T-cell (primary cell): ENCODE measurements at regions not wholly inside any gene's neighbourhood (a gene's known extent, or its start where the extent isn't known, plus 50 kb on each side); places are given as distances from the start of the nearest gene placed in this dataset.
"Not testable (repeated sequence)": the region's sequence is repeated elsewhere in the genome, so short reads cannot be mapped to it uniquely, and the experiment has no call there.

Experiments
- ATAC-seq, 4 experiments: fragments of 200-7000 bp in 3 of 4; fragments of 150-1000 bp in 1 of 4; cut with Tn5 transposase; replicated peaks in 1 of 4; 1 replicate in 3 of 4; 2 replicates in 1 of 4; pipeline ENCODE4 v1.10.0; 2021; ENCODE audit warnings: moderate library complexity in 3 of 4, mild to moderate bottlenecking in 2 of 4, moderate number of reproducible peaks in 1 of 4
- CTCF ChIA-PET, 2 donors: fragments of 300-600 bp; sonication (Branson Sonifier 250); formaldehyde crosslinking; loops; one replicate each; lab custom pipeline; 2022; ENCODE audit warnings: antibody characterized with exemption in 2 of 2; lab: Charles Lee
- POLR2A ChIA-PET, 2 donors: fragments of 300-600 bp; sonication (Branson Sonifier 250); formaldehyde crosslinking; loops; one replicate each; lab custom pipeline; 2022; ENCODE audit warnings: antibody characterized with exemption in 2 of 2; lab: Charles Lee
- DNase-seq, 35 experiments: peaks; one replicate each; pipeline versions ENCODE4 v3.0.0 to v3.0.0-alpha.2; 2013 to 2023
- H3K27ac ChIP-seq: one replicate; pipeline ENCODE4 v1.5.1; 2013; ENCODE audit warnings: low read length
- H3K27me3 ChIP-seq, 2 experiments: replicated peaks in 1 of 2; 1 replicate in 1 of 2; 2 replicates in 1 of 2; pipeline versions ENCODE4 v1.6.1 to v1.7.0; 2013; ENCODE audit warnings: low read length in 1 of 2, mixed read lengths in 1 of 2; ENCODE audit not compliant: control insufficient read depth in 2 of 2, insufficient read depth in 2 of 2; ENCODE audit errors: extremely low read depth in 1 of 2
- H3K36me3 ChIP-seq, 2 donors: 1 replicate in 1 of 2; 2 replicates in 1 of 2; pipeline versions ENCODE4 v1.6.1 to v1.7.0; 2013; ENCODE audit warnings: low read length in 1 of 2; ENCODE audit not compliant: control insufficient read depth in 2 of 2, insufficient read depth in 1 of 2; ENCODE audit errors: extremely low read depth in 1 of 2
- H3K4me1 ChIP-seq, 2 experiments: 1 replicate in 1 of 2; 2 replicates in 1 of 2; pipeline versions ENCODE4 v1.6.1 to v1.7.0; 2013; ENCODE audit warnings: low read length in 2 of 2, mixed read lengths in 1 of 2; ENCODE audit not compliant: insufficient read depth in 2 of 2, control insufficient read depth in 1 of 2; ENCODE audit errors: extremely low read depth in 1 of 2
- H3K4me3 ChIP-seq, 2 donors: 1 replicate in 1 of 2; 2 replicates in 1 of 2; pipeline versions ENCODE4 v1.5.1 to v1.7.0; 2013; ENCODE audit warnings: mild to moderate bottlenecking in 2 of 2, low read length in 1 of 2, moderate library complexity in 1 of 2; ENCODE audit not compliant: control insufficient read depth in 1 of 2; ENCODE audit errors: extremely low read depth in 1 of 2
- H3K9me3 ChIP-seq: 2 replicates; pipeline ENCODE4 v1.7.0; 2013
- H3K27ac Mint-ChIP-seq, 2 donors: one replicate each; pipeline ENCODE4 v1.8.0; 2020 to 2021; ENCODE audit warnings: mild to moderate bottlenecking in 2 of 2, mixed read lengths in 2 of 2
- H3K27me3 Mint-ChIP-seq, 2 donors: one replicate each; pipeline ENCODE4 v1.8.0; 2021 to 2022; ENCODE audit warnings: mixed read lengths in 2 of 2
- H3K36me3 Mint-ChIP-seq: one replicate; pipeline ENCODE4 v1.8.0; 2021; ENCODE audit warnings: mixed read lengths
- H3K4me1 Mint-ChIP-seq, 3 donors: one replicate each; pipeline ENCODE4 v1.8.0; 2020 to 2022; ENCODE audit warnings: mixed read lengths in 3 of 3, mild to moderate bottlenecking in 1 of 3
- H3K4me3 Mint-ChIP-seq, 3 donors: one replicate each; pipeline ENCODE4 v1.8.0; 2020 to 2022; ENCODE audit warnings: mild to moderate bottlenecking in 3 of 3, mixed read lengths in 3 of 3, moderate library complexity in 3 of 3
- H3K9me3 Mint-ChIP-seq, 3 donors: one replicate each; pipeline ENCODE4 v1.8.0; 2020 to 2022; ENCODE audit warnings: mixed read lengths in 3 of 3
- WGBS: methylation state at CpG from one replicate; pipeline ENCODE4 v1.1.5; 2013; ENCODE audit warnings: missing lambda C conversion rate; ENCODE audit not compliant: insufficient coverage; 5-methylcytosine and 5-hydroxymethylcytosine counted together

DNA sequence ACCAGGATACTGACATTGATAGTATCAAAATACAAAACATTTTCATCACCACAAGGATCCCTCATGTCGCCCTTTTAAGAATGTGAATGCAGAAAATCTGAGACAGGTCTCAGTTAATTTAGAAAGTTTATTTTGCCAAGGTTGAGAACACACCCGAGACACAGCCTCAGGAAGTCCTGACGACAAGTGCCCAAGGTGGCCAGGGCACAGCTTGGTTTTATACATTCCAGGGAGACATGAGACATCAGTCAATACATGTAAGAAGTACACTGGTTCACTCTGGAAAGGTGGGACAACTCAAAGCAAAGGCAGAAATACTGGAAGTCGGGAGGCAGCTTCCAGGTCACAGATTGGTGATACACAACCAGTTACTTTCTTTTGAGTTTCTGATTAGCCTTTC, 235.2 kb upstream of the KRR1 start:
- 100% methylated on average over 2 of the region's 4 CpGs for WGBS

DNA sequence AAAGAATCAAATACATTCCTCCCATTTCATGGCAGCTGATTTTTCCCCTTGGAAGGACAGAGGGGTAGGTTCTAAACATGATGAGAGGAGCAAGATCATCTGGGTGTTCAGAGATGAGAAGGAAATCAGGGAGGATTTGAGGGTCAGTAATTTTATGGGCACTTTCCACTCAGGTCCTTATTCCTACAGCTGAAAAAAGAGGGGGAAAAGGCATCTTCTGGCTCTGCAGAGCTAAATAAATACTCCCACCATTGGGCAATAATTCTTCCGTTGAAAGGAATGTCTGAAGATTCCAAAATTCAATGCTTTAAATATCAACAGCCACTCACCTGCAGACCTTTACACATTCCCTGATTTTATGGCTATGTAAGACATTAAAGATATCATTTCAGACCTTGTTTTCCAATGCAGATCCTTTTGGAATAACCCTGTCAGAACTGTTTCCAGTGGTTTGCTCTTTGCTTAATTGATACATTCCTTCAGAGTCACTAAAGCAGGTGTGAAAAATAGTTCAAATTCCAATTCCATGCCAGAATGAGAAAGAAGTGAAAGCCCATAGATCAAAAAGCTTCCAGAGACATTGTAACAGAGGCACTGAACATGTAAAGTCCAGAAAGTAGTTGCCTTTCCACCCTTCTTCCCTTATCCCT, 233.3 kb upstream of the KRR1 start:
- H3K9me3 ChIP-seq: no peaks in the 10 kb centered on the region
- Mint-ChIP-seq H3K27me3 (peaks cover 8 to 16% of the 10 kb centered on the region in 2 donors), H3K36me3 (no peaks in the 10 kb centered on the region), H3K27ac (no peak overlapping the region), H3K4me3 (no peak overlapping the region), H3K4me1 (no peaks in the 10 kb centered on the region), H3K9me3 (no peaks in the 10 kb centered on the region)
- H3K27me3 ChIP-seq: no peaks in the 10 kb centered on the region
- no CpG with 5 or more reads among the region's 1 CpG for WGBS
- no peaks in the 10 kb centered on the region for H3K4me1 ChIP-seq
- ATAC-seq (no peak), DNase-seq (no peak)
- H3K4me3 ChIP-seq: no peak overlapping the region
- H3K36me3 ChIP-seq: no peaks in the 10 kb centered on the region
- POLR2A ChIA-PET: interaction anchor here in 1 of 2 donors (0.6 kb wide), 1 partner anchor 64 kb away, joined by 5 read pairs; no protein-coding TSS in a partner anchor
- CTCF ChIA-PET: no interaction called here
- H3K27ac ChIP-seq: no peak overlapping the region

More for the DNA sequence above, 235.2 kb upstream of the KRR1 start:
- peaks cover 8 to 16% of the 10 kb centered on the region in 2 donors for H3K27me3 Mint-ChIP-seq
- DNase-seq: no peak
- CTCF ChIA-PET: no interaction called here
- H3K36me3 ChIP-seq: no peaks in the 10 kb centered on the region
- POLR2A ChIA-PET: no interaction called here
- no peak overlapping the region for H3K4me3 ChIP-seq
- no peak for ATAC-seq
- H3K4me1 Mint-ChIP-seq: no peaks in the 10 kb centered on the region
- no peaks in the 10 kb centered on the region for H3K9me3 ChIP-seq
- no peaks in the 10 kb centered on the region for H3K9me3 Mint-ChIP-seq
- no peak overlapping the region for H3K27ac Mint-ChIP-seq
- H3K27me3 ChIP-seq: no peaks in the 10 kb centered on the region
- H3K27ac ChIP-seq: no peak overlapping the region
- no peaks in the 10 kb centered on the region for H3K36me3 Mint-ChIP-seq
- no peaks in the 10 kb centered on the region for H3K4me1 ChIP-seq
- no peak overlapping the region for H3K4me3 Mint-ChIP-seq

DNA sequence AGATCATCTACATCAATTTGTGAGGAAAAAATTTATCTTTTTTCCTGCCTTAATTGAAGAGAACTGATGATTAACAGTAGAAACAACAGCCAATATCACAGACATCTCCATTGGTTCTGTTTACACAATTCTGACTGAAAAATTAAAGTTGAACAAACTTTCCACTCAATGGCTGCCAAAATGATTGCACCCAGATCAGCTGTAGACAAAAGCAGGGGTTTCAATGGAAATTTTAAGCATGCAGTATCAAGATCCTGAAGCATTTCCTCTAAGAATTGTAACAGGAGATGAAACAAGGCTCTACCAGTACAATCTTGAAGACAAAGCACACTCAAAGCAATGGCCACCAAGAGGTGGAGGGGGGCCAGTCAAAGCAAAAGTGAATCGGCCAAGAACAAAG, 231.6 kb upstream of the KRR1 start:
- no peak overlapping the region for H3K4me3 ChIP-seq
- Mint-ChIP-seq H3K4me1 (peaks cover 0 to 8% (median 4%) of the 10 kb centered on the region in 3 donors), H3K4me3 (no peak overlapping the region), H3K9me3 (no peaks in the 10 kb centered on the region), H3K36me3 (no peaks in the 10 kb centered on the region), H3K27ac (no peak overlapping the region), H3K27me3 (peaks cover 5 to 16% of the 10 kb centered on the region in 2 donors)
- H3K27me3 ChIP-seq: no peaks in the 10 kb centered on the region
- WGBS: 60% methylated on average over 1 of the region's 1 CpG
- H3K9me3 ChIP-seq: no peaks in the 10 kb centered on the region
- H3K4me1 ChIP-seq: no peaks in the 10 kb centered on the region
- DNase-seq (no peak), ATAC-seq (no peak)
- no peak overlapping the region for H3K27ac ChIP-seq
- H3K36me3 ChIP-seq: no peaks in the 10 kb centered on the region
- ChIA-PET CTCF (no interaction called here), POLR2A (no interaction called here)

DNA sequence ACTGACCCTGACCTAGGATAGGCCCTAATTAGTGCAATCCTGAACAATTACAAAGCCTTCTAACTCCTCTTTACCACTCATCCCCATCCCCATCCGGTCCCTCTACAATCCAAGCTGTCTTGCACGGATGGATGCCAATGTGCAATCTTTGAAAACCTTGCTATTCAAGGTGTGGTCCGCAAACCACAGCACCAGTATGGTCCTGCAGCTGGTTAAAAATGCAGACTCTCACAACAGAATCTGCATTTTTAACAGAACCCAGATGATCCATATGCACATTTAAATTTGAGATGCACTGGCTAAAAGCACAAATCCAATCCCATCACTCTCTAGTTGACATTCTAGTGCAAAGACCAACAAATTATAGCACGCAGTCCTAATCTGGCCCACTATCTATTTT, 230.6 kb upstream of the KRR1 start:
- ChIA-PET POLR2A (no interaction called here), CTCF (no interaction called here)
- H3K4me3 ChIP-seq: no peak overlapping the region
- H3K9me3 ChIP-seq: no peaks in the 10 kb centered on the region
- WGBS: 94% methylated on average over 3 of the region's 4 CpGs
- no peaks in the 10 kb centered on the region for H3K27me3 ChIP-seq
- H3K4me3 Mint-ChIP-seq: no peak overlapping the region
- H3K36me3 ChIP-seq: no peaks in the 10 kb centered on the region
- peaks cover 0 to 8% (median 4%) of the 10 kb centered on the region in 3 donors for H3K4me1 Mint-ChIP-seq
- DNase-seq: no peak
- no peak for ATAC-seq
- H3K27me3 Mint-ChIP-seq: peaks cover 5 to 16% of the 10 kb centered on the region in 2 donors
- H3K27ac Mint-ChIP-seq: no peak overlapping the region
- no peaks in the 10 kb centered on the region for H3K36me3 Mint-ChIP-seq
- no peaks in the 10 kb centered on the region for H3K4me1 ChIP-seq
- H3K9me3 Mint-ChIP-seq: no peaks in the 10 kb centered on the region
- no peak overlapping the region for H3K27ac ChIP-seq

DNA sequence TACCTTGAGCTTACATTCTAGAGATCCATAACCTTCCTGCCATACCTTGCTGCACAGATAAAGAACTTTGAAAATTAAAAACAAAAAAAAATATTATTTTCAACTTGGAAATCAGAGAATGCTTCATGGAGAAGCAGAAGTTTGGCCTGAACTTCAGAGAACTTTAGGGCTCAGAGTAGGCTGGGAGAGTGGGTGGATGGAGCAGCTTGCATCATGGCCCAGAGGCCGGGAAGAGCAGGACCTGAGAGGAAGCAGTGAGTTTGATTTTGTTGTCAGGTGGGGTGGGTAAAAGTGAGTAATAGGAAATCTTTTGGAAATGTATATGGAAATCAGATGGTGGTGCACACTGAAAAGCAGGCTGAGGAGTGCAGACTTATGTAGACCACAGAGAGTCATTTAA, 228.5 kb upstream of the KRR1 start:
- 38% methylated on average over 1 of the region's 1 CpG for WGBS
- ChIA-PET POLR2A (no interaction called here), CTCF (no interaction called here)
- no peak overlapping the region for H3K4me3 Mint-ChIP-seq
- no peak for DNase-seq
- H3K27ac ChIP-seq: no peak overlapping the region
- H3K36me3 Mint-ChIP-seq: no peaks in the 10 kb centered on the region
- no peak for ATAC-seq
- peaks cover 0 to 9% of the 10 kb centered on the region in 2 donors for H3K27me3 Mint-ChIP-seq
- no peak overlapping the region for H3K27ac Mint-ChIP-seq
- no peaks in the 10 kb centered on the region for H3K9me3 Mint-ChIP-seq
- H3K9me3 ChIP-seq: no peaks in the 10 kb centered on the region
- H3K27me3 ChIP-seq: no peaks in the 10 kb centered on the region
- peaks cover 0 to 8% (median 4%) of the 10 kb centered on the region in 3 donors for H3K4me1 Mint-ChIP-seq
- no peaks in the 10 kb centered on the region for H3K36me3 ChIP-seq
- no peak overlapping the region for H3K4me3 ChIP-seq
- H3K4me1 ChIP-seq: no peaks in the 10 kb centered on the region

DNA sequence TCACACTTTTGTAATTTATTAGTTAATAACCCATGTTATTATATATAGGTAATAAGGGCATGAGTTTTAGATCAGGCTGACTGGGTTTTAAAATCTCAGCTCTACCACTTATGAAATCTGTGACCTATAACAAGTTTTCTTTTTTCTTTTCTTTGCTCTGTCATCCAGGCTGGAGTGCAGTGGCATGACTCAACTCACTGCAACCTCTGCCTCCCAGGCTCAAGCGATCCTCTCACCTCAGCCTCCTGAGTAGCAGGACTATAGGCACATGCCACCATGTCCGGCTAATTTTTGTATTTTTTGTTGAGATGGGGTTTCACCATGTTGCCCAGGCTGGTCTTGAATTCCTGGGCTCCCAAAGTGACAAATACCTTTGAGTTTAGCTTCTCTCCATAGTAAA, 227.7 kb upstream of the KRR1 start:
- H3K27me3 ChIP-seq, H3K4me3 Mint-ChIP-seq, H3K4me1 Mint-ChIP-seq, H3K36me3 ChIP-seq, H3K9me3 Mint-ChIP-seq, POLR2A ChIA-PET, CTCF ChIA-PET, DNase-seq, H3K36me3 Mint-ChIP-seq, ATAC-seq, H3K4me1 ChIP-seq, H3K27ac Mint-ChIP-seq, H3K27ac ChIP-seq, H3K9me3 ChIP-seq, H3K27me3 Mint-ChIP-seq, H3K4me3 ChIP-seq: not testable (repeated sequence)
- WGBS: no CpG with 5 or more reads among the region's 2 CpGs
